GM19324 (cell line): ENCODE measurements at regions not wholly inside any gene's neighbourhood (a gene's known extent, or its start where the extent isn't known, plus 50 kb on each side); places are given as distances from the start of the nearest gene placed in this dataset.

Experiments
- ATAC-seq: cut with Tn5 transposase; IDR thresholded peaks from one replicate; pipeline ENCODE4 v1.9.1; 2021; ENCODE audit warnings: mild to moderate bottlenecking, moderate library complexity; ENCODE audit not compliant: unreplicated experiment, low FRiP score

GRCh38 chr22:47552541-47553205 is 790.2 kb downstream of the TBC1D22A start:
- ATAC-seq, result no peak

- ATAC-seq, result no peak
These were observed 789.6 kb downstream of the TBC1D22A start for GRCh38 chr22:47552024-47552423.

- no peak for ATAC-seq
These were observed 789.0 kb downstream of the TBC1D22A start for GRCh38 chr22:47551431-47551775.

- no peak for ATAC-seq
These were observed 788.3 kb downstream of the TBC1D22A start for GRCh38 chr22:47550524-47551430.

- no peak for ATAC-seq
These were observed 787.4 kb downstream of the TBC1D22A start for GRCh38 chr22:47549741-47550340.

GRCh38 chr22:47548953-47549740 is 786.7 kb downstream of the TBC1D22A start:
- ATAC-seq, result no peak

- no peak for ATAC-seq
These were observed 785.6 kb downstream of the TBC1D22A start for GRCh38 chr22:47547881-47548650.

- no peak for ATAC-seq
These were observed 784.8 kb downstream of the TBC1D22A start for GRCh38 chr22:47547239-47547661.

GRCh38 chr22:47544696-47545095 is 782.2 kb downstream of the TBC1D22A start:
- ATAC-seq, result no peak

- no peak for ATAC-seq
These were observed 781.0 kb downstream of the TBC1D22A start for GRCh38 chr22:47543447-47543846.

- ATAC-seq, result no peak
These were observed 777.6 kb downstream of the TBC1D22A start for GRCh38 chr22:47540011-47540410.

GRCh38 chr22:47539374-47539773 is 776.9 kb downstream of the TBC1D22A start:
- no peak for ATAC-seq

- ATAC-seq, result no peak
These were observed 773.2 kb downstream of the TBC1D22A start for GRCh38 chr22:47535681-47536080.

- ATAC-seq, result no peak
These were observed 772.5 kb downstream of the TBC1D22A start for GRCh38 chr22:47534804-47535410.

- no peak for ATAC-seq
These were observed 771.7 kb downstream of the TBC1D22A start for GRCh38 chr22:47533961-47534803.

- no peak for ATAC-seq
These were observed 754.6 kb downstream of the TBC1D22A start for GRCh38 chr22:47517062-47517461.

- ATAC-seq, result no peak
These were observed 753.1 kb downstream of the TBC1D22A start for GRCh38 chr22:47515384-47516125.

- no peak for ATAC-seq
These were observed 750.2 kb downstream of the TBC1D22A start for GRCh38 chr22:47512617-47513016.
